ENCODE measurements at regions not wholly inside any gene's neighbourhood (a gene's known extent, or its start where the extent isn't known, plus 50 kb on each side); places are given as distances from the start of the nearest gene placed in this dataset.

GRCh38 chr17:15124746-15125145 lies 140.4 kb downstream of the PMP22 start:
- H3K4me1 Mint-ChIP-seq: peaks cover 5% of the 10 kb centered on the region
- no peak overlapping the region for H3K27ac Mint-ChIP-seq
- H3K36me3 Mint-ChIP-seq: no peaks in the 10 kb centered on the region
- TF ChIP-seq GTF2I (CRISPR knock-in tag; conservative IDR thresholded peaks at IDR 0.05) (no peak), ATF3 (CRISPR knock-in tag; conservative IDR thresholded peaks at IDR 0.05) (no peak), ZNF396 (CRISPR knock-in tag; IDR thresholded peaks at IDR 0.05; ENCODE audit: borderline replicate concordance) (no peak), ZNF425 (CRISPR knock-in tag; conservative IDR thresholded peaks at IDR 0.05) (no peak), ZNF317 (CRISPR knock-in tag; IDR thresholded peaks at IDR 0.05; ENCODE audit: borderline replicate concordance, low read depth) (no peak), ZNF232 (CRISPR knock-in tag; IDR thresholded peaks at IDR 0.05) (no peak), TCF7 (CRISPR knock-in tag; IDR thresholded peaks at IDR 0.05; ENCODE audit: low read depth) (no peak), FOXP4 (CRISPR knock-in tag; IDR thresholded peaks at IDR 0.05) (no peak), E2F1 (CRISPR knock-in tag; IDR thresholded peaks at IDR 0.05) (no peak), ERG (CRISPR knock-in tag; IDR thresholded peaks at IDR 0.05) (no peak), RELA (CRISPR knock-in tag; IDR thresholded peaks at IDR 0.05; ENCODE audit: borderline replicate concordance) (no peak), IRF1 (CRISPR knock-in tag; IDR thresholded peaks at IDR 0.05) (no peak)
- ATAC-seq: no peak
- POLR2A ChIA-PET: no interaction called here
- CTCF ChIA-PET: interaction anchor here (1.8 kb wide), 1 partner anchor 32 kb away, joined by 4 read pairs; no protein-coding TSS in a partner anchor
- peaks cover 3% of the 10 kb centered on the region for H3K9me3 Mint-ChIP-seq
- no peaks in the 10 kb centered on the region; the same call in 1 of the 2 replicates for H3K27me3 Mint-ChIP-seq (ENCODE audit: low read depth)
- no peak overlapping the region for H3K4me3 Mint-ChIP-seq
- no peak for DNase-seq (ENCODE audit: low spot score)

GRCh38 chr17:15124264-15124595 lies 140.9 kb downstream of the PMP22 start:
- peaks cover 3% of the 10 kb centered on the region for H3K9me3 Mint-ChIP-seq
- ATAC-seq: no peak
- H3K27me3 Mint-ChIP-seq (ENCODE audit: low read depth): no peaks in the 10 kb centered on the region
- H3K4me3 Mint-ChIP-seq: no peak overlapping the region
- POLR2A ChIA-PET: no interaction called here
- H3K36me3 Mint-ChIP-seq: no peaks in the 10 kb centered on the region
- CTCF ChIA-PET: interaction anchor here (1.4 kb wide), 1 partner anchor 32 kb away, joined by 4 read pairs; no protein-coding TSS in a partner anchor
- no peak overlapping the region for H3K27ac Mint-ChIP-seq
- TF ChIP-seq ZNF263 (CRISPR knock-in tag; IDR thresholded peaks at IDR 0.05; ENCODE audit: low read depth) (no peak), CBFB (CRISPR knock-in tag; IDR thresholded peaks at IDR 0.05; ENCODE audit: low read depth) (no peak), TP53 (CRISPR knock-in tag; IDR thresholded peaks at IDR 0.05) (no peak), FOXP1 (CRISPR knock-in tag; IDR thresholded peaks at IDR 0.05; ENCODE audit: borderline replicate concordance) (no peak), SMAD4 (CRISPR knock-in tag; IDR thresholded peaks at IDR 0.05) (no peak), CDX4 (CRISPR knock-in tag; IDR thresholded peaks at IDR 0.05; ENCODE audit: borderline replicate concordance) (no peak)
- H3K4me1 Mint-ChIP-seq: peaks cover 7% of the 10 kb centered on the region
- no peak for DNase-seq (ENCODE audit: low spot score)

Measured in WTC11 (cell line).